HEK293T (cell line): ENCODE measurements at regions not wholly inside any gene's neighbourhood (a gene's known extent, or its start where the extent isn't known, plus 50 kb on each side); places are given as distances from the start of the nearest gene placed in this dataset.

Experiments used
- ARNT ChIP-seq: fragments of 450-650 bp; IDR thresholded peaks from 2 replicates; pipeline ENCODE4 v1.6.1; 2017; ENCODE audit warnings: mild to moderate bottlenecking
- ELF4 ChIP-seq: fragments of 450-650 bp; IDR thresholded peaks from 2 replicates; pipeline ENCODE4 v1.6.1; 2017; ENCODE audit warnings: antibody characterized with exemption
- FOXM1 ChIP-seq: fragments of 450-650 bp; IDR thresholded peaks from 2 replicates; pipeline ENCODE4 v1.6.1; 2017; ENCODE audit warnings: mild to moderate bottlenecking, borderline replicate concordance
- LEF1 ChIP-seq: fragments of 450-650 bp; IDR thresholded peaks from 2 replicates; pipeline ENCODE4 v1.6.1; 2017; ENCODE audit warnings: mild to moderate bottlenecking, borderline replicate concordance
- NFRKB ChIP-seq: fragments of 450-650 bp; IDR thresholded peaks from 2 replicates; pipeline ENCODE4 v1.6.1; 2016; ENCODE audit warnings: mild to moderate bottlenecking, moderate library complexity
- SP1 ChIP-seq: fragments of 450-650 bp; IDR thresholded peaks from 2 replicates; pipeline ENCODE4 v1.6.1; 2017
- SUZ12 ChIP-seq: fragments of 450-650 bp; IDR thresholded peaks from 2 replicates; pipeline ENCODE4 v1.6.1; 2016; ENCODE audit warnings: mild to moderate bottlenecking
- TARDBP ChIP-seq: fragments of 450-650 bp; IDR thresholded peaks from 2 replicates; pipeline ENCODE4 v1.6.1; 2016
- ZNF384 ChIP-seq: fragments of 450-650 bp; IDR thresholded peaks from 2 replicates; pipeline ENCODE4 v1.6.1; 2016

DNA sequence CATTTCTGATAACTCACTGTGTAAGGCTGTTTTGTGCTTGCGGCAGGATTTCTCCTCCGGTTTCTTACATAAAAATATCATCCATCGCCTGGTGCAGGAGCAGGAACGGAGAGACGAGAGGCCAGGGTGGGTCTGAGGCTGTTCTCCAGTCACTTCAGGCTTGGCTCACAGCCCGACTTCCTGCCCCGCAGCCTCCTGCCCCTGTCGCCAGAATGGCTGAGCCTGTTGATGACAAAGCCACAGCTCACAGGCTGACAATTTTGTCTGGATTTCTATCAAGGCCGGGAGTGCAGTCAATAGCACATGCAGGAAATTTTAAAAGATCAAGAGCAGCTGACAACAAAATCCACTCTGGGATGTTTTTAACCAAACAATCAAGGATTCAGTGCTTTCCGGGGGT lies 229.7 kb upstream of the ZNF32 start:
- TF ChIP-seq ELF4, result no peak
- no peak for TF ChIP-seq LEF1
- no peak for TF ChIP-seq SP1
- TF ChIP-seq FOXM1, result no peak
- no peak for TF ChIP-seq TARDBP
- no peak for TF ChIP-seq NFRKB
- TF ChIP-seq ZNF384, result no peak
- TF ChIP-seq SUZ12, result no peak
- TF ChIP-seq ARNT, result no peak
